ENCODE measurements at regions not wholly inside any gene's neighbourhood (a gene's known extent, or its start where the extent isn't known, plus 50 kb on each side); places are given as distances from the start of the nearest gene placed in this dataset.

DNA sequence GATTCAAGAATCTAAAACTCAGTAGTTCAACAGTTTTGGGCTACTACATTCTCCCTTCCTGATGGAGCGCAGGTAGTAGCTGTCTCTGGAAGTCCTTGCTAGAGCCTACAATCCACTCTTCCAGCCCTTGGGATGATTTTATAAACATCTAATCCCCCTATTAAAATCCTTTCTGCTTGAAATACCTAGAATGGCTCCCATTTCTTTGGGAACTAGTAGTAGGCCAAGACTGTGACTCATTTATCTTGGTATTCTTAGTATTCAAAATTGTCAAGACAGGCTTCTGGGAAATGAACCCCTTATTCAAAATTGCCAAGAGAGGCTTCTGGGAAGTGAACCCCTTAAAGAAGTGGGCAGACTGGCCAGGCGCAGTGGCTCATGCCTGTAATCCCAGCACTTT is 142.5 kb upstream of the FGGY start:
- Histone ChIP-seq H3K27me3 (replicated peaks in 1 of 4; ENCODE audit: control insufficient read depth in 3 of 4, extremely low read depth in 1 of 4, insufficient read depth in 3 of 4, low read length in 3 of 4) (no peaks in the 10 kb centered on the region), H3K4me2 (ENCODE audit: insufficient read depth in 1 of 2, low read depth in 2 of 2, low read length in 2 of 2) (no peak overlapping the region), H3K18ac (ENCODE audit: extremely low read depth, low read length) (no peak overlapping the region), H2BK5ac (ENCODE audit: low read depth, low read length) (no peak overlapping the region), H3K56ac (replicated peaks; ENCODE audit: insufficient read length, low read depth, low read length) (no peak overlapping the region), H2BK12ac (ENCODE audit: low read depth, low read length) (no peak overlapping the region), H3K27ac (ENCODE audit: low read depth, low read length) (no peak overlapping the region), H2BK20ac (ENCODE audit: low read length) (no peak overlapping the region), H3K36me3 (ENCODE audit: control insufficient read depth in 2 of 4, insufficient read depth in 4 of 4, low read length in 3 of 4) (no peaks in the 10 kb centered on the region; a peak in 1 of 8 replicates), H4K5ac (ENCODE audit: insufficient read length, low read depth, low read length) (no peak overlapping the region), H3K23ac (ENCODE audit: insufficient read length) (no peak overlapping the region), H4K8ac (ENCODE audit: extremely low read depth, insufficient read depth, low read length) (no peak overlapping the region), H4K20me1 (replicated peaks in 1 of 2; ENCODE audit: control insufficient read depth in 1 of 2, insufficient read depth in 2 of 2, low read length in 2 of 2) (no peaks in the 10 kb centered on the region), H2AK5ac (ENCODE audit: low read depth, low read length) (no peak overlapping the region), H3K14ac (ENCODE audit: insufficient read length) (no peak overlapping the region), H2BK15ac (ENCODE audit: low read length) (no peak overlapping the region), H2BK120ac (replicated peaks; ENCODE audit: low read depth, low read length) (no peak overlapping the region), H3K79me2 (ENCODE audit: control insufficient read depth in 1 of 2, insufficient read depth in 2 of 2, low read length in 2 of 2) (no peaks in the 10 kb centered on the region), H3K79me1 (ENCODE audit: low read depth, low read length) (no peaks in the 10 kb centered on the region), H3K23me2 (ENCODE audit: low read depth, low read length) (no peaks in the 10 kb centered on the region), H3K4me3 (ENCODE audit: extremely low read depth in 1 of 4, insufficient read depth in 2 of 4, low read depth in 3 of 4, low read length in 4 of 4) (no peak overlapping the region), H4K91ac (replicated peaks; ENCODE audit: insufficient read length, low read length) (no peak overlapping the region), H3K9ac (replicated peaks in 1 of 4; ENCODE audit: extremely low read depth in 1 of 4, low read depth in 3 of 4, low read length in 3 of 4) (no peak overlapping the region), H3K9me3 (ENCODE audit: insufficient read depth in 2 of 2, low read depth in 1 of 2, low read length in 1 of 2) (peaks cover 7 to 8% of the 10 kb centered on the region in 2 experiments; a peak in 2 of 4 replicates), H3K4ac (replicated peaks; ENCODE audit: insufficient read length, low read depth, low read length) (no peak overlapping the region), H3K4me1 (replicated peaks in 1 of 4; ENCODE audit: control insufficient read depth in 3 of 4, insufficient read depth in 4 of 4, low read length in 3 of 4) (peaks cover 0 to 11% (median 4%) of the 10 kb centered on the region in 4 experiments; a peak in 4 of 7 replicates), H2AFZ (ENCODE audit: low read length) (no peak overlapping the region)
- WGBS, 2 experiments (ENCODE audit: extremely low coverage in 1 of 2, insufficient coverage in 1 of 2, insufficient read length in 1 of 2, insufficient replicate concordance in 2 of 2, low coverage in 1 of 2, low lambda C conversion rate in 2 of 2, missing lambda C conversion rate in 1 of 2): 96% methylated on average over 2 of the region's 2 CpGs; no CpG with 5 or more reads in 1 of the 2 experiments
- no peak for TF ChIP-seq GTF2F1 (IDR thresholded peaks at IDR 0.05; ENCODE audit: borderline replicate concordance, low read depth, low read length)
- TF ChIP-seq HDAC2 (IDR thresholded peaks at IDR 0.05; ENCODE audit: borderline replicate concordance in 1 of 2, low read depth in 2 of 2, low read length in 2 of 2): no peak
- no peak for TF ChIP-seq BCL11A (IDR thresholded peaks at IDR 0.05; ENCODE audit: low read depth in 2 of 2, low read length in 2 of 2)
- no peak for TF ChIP-seq POU5F1 (IDR thresholded peaks at IDR 0.05; ENCODE audit: low read depth, low read length)
- no peak for TF ChIP-seq SAP30 (IDR thresholded peaks at IDR 0.05; ENCODE audit: insufficient read depth, insufficient replicate concordance, low read length)
- TF ChIP-seq ZNF274 (IDR thresholded peaks at IDR 0.05; ENCODE audit: borderline replicate concordance, extremely low read depth, low read length): no peak
- no peak for TF ChIP-seq SIN3A (conservative IDR thresholded peaks at IDR 0.05 in 1 of 2, IDR thresholded peaks at IDR 0.05 in 1 of 2; ENCODE audit: low read depth in 1 of 2, low read length in 2 of 2)
- TF ChIP-seq, protein P1, sequence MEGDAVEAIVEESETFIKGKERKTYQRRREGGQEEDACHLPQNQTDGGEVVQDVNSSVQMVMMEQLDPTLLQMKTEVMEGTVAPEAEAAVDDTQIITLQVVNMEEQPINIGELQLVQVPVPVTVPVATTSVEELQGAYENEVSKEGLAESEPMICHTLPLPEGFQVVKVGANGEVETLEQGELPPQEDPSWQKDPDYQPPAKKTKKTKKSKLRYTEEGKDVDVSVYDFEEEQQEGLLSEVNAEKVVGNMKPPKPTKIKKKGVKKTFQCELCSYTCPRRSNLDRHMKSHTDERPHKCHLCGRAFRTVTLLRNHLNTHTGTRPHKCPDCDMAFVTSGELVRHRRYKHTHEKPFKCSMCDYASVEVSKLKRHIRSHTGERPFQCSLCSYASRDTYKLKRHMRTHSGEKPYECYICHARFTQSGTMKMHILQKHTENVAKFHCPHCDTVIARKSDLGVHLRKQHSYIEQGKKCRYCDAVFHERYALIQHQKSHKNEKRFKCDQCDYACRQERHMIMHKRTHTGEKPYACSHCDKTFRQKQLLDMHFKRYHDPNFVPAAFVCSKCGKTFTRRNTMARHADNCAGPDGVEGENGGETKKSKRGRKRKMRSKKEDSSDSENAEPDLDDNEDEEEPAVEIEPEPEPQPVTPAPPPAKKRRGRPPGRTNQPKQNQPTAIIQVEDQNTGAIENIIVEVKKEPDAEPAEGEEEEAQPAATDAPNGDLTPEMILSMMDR (IDR thresholded peaks at IDR 0.05; ENCODE audit: control extremely low read depth in 1 of 3, insufficient read depth in 1 of 3, low read depth in 1 of 3, low read length in 3 of 3): no peak
- ChIA-PET POLR2A (ENCODE audit: partially characterized antibody) (no interaction called here), CTCF (ENCODE audit: partially characterized antibody) (interaction anchor here (0.6 kb wide), 1 partner anchor 133 kb away, joined by 4 read pairs; no protein-coding TSS in a partner anchor)
- FAIRE-seq: no peak
- no peak for DNase-seq (ENCODE audit: low read depth in 1 of 2, low spot score in 2 of 2)

Data from H1 (cell line).